Panc1 (cell line): ENCODE measurements at regions not wholly inside any gene's neighbourhood (a gene's known extent, or its start where the extent isn't known, plus 50 kb on each side); places are given as distances from the start of the nearest gene placed in this dataset.

Experiments
- ATAC-seq: fragments of 200-7000 bp; cut with Tn5 transposase; 2 replicates; pipeline ENCODE4 v1.9.1; 2020; ENCODE audit warnings: mild to moderate bottlenecking, moderate library complexity
- BruUV-seq: library from RNA; stranded (reverse); fragments of 400-500 nt; replicated peaks from 2 replicates; lab custom pipeline; 2021; lab: Mats Ljungman, UMichigan
- CTCF ChIA-PET: fragments of 300-600 bp; sonication (Branson Sonifier 250); formaldehyde crosslinking; loops from one replicate; lab custom pipeline; 2022; ENCODE audit warnings: antibody characterized with exemption; lab: Charles Lee
- POLR2A ChIA-PET: fragments of 300-600 bp; sonication (Branson Sonifier 250); formaldehyde crosslinking; loops from one replicate; lab custom pipeline; 2022; ENCODE audit warnings: antibody characterized with exemption; lab: Charles Lee
- DNase-seq: peaks from one replicate; pipeline ENCODE4 v3.0.0-alpha.2; 2010; ENCODE audit warnings: low read depth, low spot score
- H3K27ac ChIP-seq: 2 replicates; pipeline ENCODE4 v1.5.1; 2011; ENCODE audit warnings: mild to moderate bottlenecking, low read length, inconsistent platforms
- H3K27me3 ChIP-seq: fragments of 200-500 bp; sonication (Bioruptor generic); 2 replicates; pipeline ENCODE4 v1.6.0; 2014; ENCODE audit warnings: low read length, inconsistent platforms; ENCODE audit not compliant: control insufficient read depth, insufficient read depth
- H3K36me3 ChIP-seq: fragments of 200-500 bp; sonication (Bioruptor generic); 2 replicates; pipeline ENCODE4 v1.5.1; 2014; ENCODE audit warnings: inconsistent platforms, mild to moderate bottlenecking, low read length, moderate library complexity; ENCODE audit not compliant: control insufficient read depth, insufficient read depth
- H3K4me1 ChIP-seq: 2 replicates; pipeline ENCODE4 v1.5.1; 2011; ENCODE audit warnings: inconsistent platforms, mild to moderate bottlenecking, low read length, moderate library complexity; ENCODE audit not compliant: control insufficient read depth, insufficient read depth
- H3K4me3 ChIP-seq, 2 experiments: 2 replicates each; pipeline ENCODE4 v1.5.1; 2011 to 2012; ENCODE audit warnings: low read depth in 2 of 2, low read length in 2 of 2, mild to moderate bottlenecking in 2 of 2, inconsistent platforms in 1 of 2, moderate library complexity in 1 of 2
- H3K9me3 ChIP-seq: fragments of 200-500 bp; sonication (Bioruptor generic); 2 replicates; pipeline ENCODE4 v1.5.1; 2014; ENCODE audit warnings: low read depth, mild to moderate bottlenecking, inconsistent platforms, low read length, moderate library complexity; ENCODE audit not compliant: control insufficient read depth, insufficient read depth
- POLR2AphosphoS5 ChIP-seq: IDR thresholded peaks from 2 replicates; pipeline ENCODE4 v1.6.1; 2012; ENCODE audit warnings: mild to moderate bottlenecking, low read depth, low read length, moderate library complexity
- SIN3A ChIP-seq: IDR thresholded peaks from 2 replicates; pipeline ENCODE4 v1.6.1; 2012; ENCODE audit warnings: low read depth, mild to moderate bottlenecking, low read length, moderate library complexity, borderline replicate concordance; ENCODE audit not compliant: insufficient read depth
- TCF7L2 ChIP-seq: IDR thresholded peaks from 2 replicates; pipeline ENCODE4 v1.6.1; 2011; ENCODE audit warnings: mild to moderate bottlenecking, low read depth, low read length, inconsistent platforms
- in situ Hi-C: cut with HindIII; loops from 2 replicates; pipeline ENCODE4 v1.10.0; 2016; ENCODE audit warnings: low sequenced_read_pairs, low pct_unique_long_range_greater_than_20kb
- intact Hi-C: fragments of 100-400 bp; cut with micrococcal nuclease; formaldehyde crosslinking; loops from one replicate; pipeline ENCODE4 v1.10.0; 2022; ENCODE audit not compliant: unreplicated experiment
- TF ChIP-seq, protein P1 (sequence below), 2 experiments: IDR thresholded peaks; 2 replicates each; pipeline ENCODE4 v1.6.1; 2011 to 2012; ENCODE audit warnings: low read depth in 2 of 2, control low read depth in 1 of 2, low read length in 1 of 2, mild to moderate bottlenecking in 1 of 2, moderate library complexity in 1 of 2; ENCODE audit not compliant: insufficient read depth in 1 of 2
- TF ChIP-seq, protein P2 (sequence below): fragments of 450-650 bp; IDR thresholded peaks from 2 replicates; pipeline ENCODE4 v1.5.1; 2017; ENCODE audit warnings: mild to moderate bottlenecking

DNA sequence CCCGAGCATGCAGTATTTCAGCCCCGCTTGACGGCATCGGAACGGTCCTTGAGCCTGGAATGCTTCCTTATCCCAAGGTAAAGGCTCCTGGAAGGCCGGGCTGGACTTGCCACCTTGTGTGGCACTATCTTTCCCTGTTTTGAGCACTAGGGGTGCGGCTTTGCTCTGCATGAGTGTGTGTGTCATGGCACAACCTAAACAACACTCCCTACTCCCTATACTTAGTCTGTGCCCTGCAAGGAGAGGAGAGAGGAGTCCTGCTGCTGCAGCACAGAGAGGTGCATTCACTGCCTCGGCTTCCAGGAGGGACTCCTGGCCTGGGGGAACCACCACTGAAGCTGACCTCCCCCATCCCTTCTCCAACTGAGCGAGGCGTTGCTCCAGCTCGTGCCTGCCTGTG, 60.4 kb upstream of the BACE2 start:
- ChIA-PET POLR2A (no interaction called here), CTCF (no interaction called here)
- TF ChIP-seq POLR2AphosphoS5 (no peak), TCF7L2 (no peak), SIN3A (no peak)
- TF ChIP-seq, protein P1, sequence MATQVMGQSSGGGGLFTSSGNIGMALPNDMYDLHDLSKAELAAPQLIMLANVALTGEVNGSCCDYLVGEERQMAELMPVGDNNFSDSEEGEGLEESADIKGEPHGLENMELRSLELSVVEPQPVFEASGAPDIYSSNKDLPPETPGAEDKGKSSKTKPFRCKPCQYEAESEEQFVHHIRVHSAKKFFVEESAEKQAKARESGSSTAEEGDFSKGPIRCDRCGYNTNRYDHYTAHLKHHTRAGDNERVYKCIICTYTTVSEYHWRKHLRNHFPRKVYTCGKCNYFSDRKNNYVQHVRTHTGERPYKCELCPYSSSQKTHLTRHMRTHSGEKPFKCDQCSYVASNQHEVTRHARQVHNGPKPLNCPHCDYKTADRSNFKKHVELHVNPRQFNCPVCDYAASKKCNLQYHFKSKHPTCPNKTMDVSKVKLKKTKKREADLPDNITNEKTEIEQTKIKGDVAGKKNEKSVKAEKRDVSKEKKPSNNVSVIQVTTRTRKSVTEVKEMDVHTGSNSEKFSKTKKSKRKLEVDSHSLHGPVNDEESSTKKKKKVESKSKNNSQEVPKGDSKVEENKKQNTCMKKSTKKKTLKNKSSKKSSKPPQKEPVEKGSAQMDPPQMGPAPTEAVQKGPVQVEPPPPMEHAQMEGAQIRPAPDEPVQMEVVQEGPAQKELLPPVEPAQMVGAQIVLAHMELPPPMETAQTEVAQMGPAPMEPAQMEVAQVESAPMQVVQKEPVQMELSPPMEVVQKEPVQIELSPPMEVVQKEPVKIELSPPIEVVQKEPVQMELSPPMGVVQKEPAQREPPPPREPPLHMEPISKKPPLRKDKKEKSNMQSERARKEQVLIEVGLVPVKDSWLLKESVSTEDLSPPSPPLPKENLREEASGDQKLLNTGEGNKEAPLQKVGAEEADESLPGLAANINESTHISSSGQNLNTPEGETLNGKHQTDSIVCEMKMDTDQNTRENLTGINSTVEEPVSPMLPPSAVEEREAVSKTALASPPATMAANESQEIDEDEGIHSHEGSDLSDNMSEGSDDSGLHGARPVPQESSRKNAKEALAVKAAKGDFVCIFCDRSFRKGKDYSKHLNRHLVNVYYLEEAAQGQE (IDR thresholded peaks at IDR 0.05; ENCODE audit: insufficient read depth in 1 of 2, low read depth in 2 of 2, low read length in 1 of 2): no peak
- TF ChIP-seq, protein P2, sequence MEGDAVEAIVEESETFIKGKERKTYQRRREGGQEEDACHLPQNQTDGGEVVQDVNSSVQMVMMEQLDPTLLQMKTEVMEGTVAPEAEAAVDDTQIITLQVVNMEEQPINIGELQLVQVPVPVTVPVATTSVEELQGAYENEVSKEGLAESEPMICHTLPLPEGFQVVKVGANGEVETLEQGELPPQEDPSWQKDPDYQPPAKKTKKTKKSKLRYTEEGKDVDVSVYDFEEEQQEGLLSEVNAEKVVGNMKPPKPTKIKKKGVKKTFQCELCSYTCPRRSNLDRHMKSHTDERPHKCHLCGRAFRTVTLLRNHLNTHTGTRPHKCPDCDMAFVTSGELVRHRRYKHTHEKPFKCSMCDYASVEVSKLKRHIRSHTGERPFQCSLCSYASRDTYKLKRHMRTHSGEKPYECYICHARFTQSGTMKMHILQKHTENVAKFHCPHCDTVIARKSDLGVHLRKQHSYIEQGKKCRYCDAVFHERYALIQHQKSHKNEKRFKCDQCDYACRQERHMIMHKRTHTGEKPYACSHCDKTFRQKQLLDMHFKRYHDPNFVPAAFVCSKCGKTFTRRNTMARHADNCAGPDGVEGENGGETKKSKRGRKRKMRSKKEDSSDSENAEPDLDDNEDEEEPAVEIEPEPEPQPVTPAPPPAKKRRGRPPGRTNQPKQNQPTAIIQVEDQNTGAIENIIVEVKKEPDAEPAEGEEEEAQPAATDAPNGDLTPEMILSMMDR: no peak
- Histone ChIP-seq H3K36me3 (no peaks in the 10 kb centered on the region), H3K4me1 (no peaks in the 10 kb centered on the region), H3K4me3 (no peak overlapping the region), H3K27ac (no peak overlapping the region), H3K27me3 (peaks cover 3% of the 10 kb centered on the region), H3K9me3 (no peaks in the 10 kb centered on the region)
- no peak for DNase-seq
- in situ Hi-C loops: no loop called here
- no peak for ATAC-seq
- no TSS peak for BruUV-seq
- intact Hi-C loops: no loop called here

DNA sequence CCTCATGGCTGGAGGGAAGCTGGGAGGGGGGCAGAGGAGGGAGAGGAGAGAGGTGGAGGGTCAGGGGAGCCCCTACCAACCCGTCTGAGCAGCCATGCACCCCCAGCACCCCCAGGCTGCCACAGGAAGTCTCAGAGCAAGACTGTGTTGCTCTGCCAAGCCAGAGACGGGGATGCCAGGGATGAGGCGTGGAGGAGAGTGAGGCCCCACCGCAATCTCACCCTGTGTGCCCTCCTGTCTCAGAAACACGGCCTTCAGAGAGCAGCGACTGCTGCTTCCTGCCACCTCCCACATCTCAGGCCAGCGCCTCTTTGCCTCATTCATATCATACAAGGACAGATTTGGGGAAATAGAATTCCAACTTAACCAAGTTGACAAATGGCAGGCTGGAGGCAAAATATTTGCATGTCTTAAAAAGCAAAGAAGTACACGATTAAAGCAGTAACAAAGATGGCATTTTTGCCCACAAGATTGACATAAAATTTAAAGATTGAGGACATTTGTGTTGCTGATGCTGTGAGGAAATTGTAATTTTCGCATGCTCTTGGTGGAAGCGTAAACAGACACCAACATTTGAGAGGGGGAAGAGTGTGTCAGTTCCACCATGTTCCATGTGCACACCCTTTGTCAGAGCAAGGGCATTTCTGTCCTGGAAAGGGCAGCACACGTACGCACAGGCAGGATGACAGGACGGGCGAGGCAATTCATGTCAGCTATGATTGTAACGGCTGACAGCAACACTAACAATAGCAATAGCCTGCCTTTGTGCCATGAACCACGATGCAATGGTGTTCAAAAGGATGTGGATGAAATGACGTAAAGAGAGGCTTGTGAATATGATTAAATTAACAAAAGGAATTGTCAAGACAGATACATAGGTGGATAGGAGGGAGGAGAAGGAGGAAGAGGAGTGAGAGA, 59.0 kb upstream of the BACE2 start:
- H3K36me3 ChIP-seq: no peaks in the 10 kb centered on the region
- BruUV-seq: no TSS peak

More for the DNA sequence above, 59.0 kb upstream of the BACE2 start:
- intact Hi-C loops (no loop called here), in situ Hi-C loops (no loop called here)
- Histone ChIP-seq H3K9me3 (no peaks in the 10 kb centered on the region), H3K27ac (no peak overlapping the region), H3K27me3 (peaks cover 3% of the 10 kb centered on the region), H3K4me3 (no peak overlapping the region), H3K4me1 (no peaks in the 10 kb centered on the region)
- ChIA-PET POLR2A (no interaction called here), CTCF (no interaction called here)
- ATAC-seq (no peak), DNase-seq (no peak)
- TF ChIP-seq, protein P2: no peak
- TF ChIP-seq TCF7L2 (no peak), POLR2AphosphoS5 (no peak), SIN3A (no peak)
- TF ChIP-seq, protein P1 (IDR thresholded peaks at IDR 0.05; ENCODE audit: insufficient read depth in 1 of 2, low read depth in 2 of 2, low read length in 1 of 2): no peak
